GM23248 (cell line): ENCODE measurements at regions not wholly inside any gene's neighbourhood (a gene's known extent, or its start where the extent isn't known, plus 50 kb on each side); places are given as distances from the start of the nearest gene placed in this dataset.

ENCODE experiments used
- EZH2 ChIP-seq: fragments of 200-600 bp; sonication (generic); IDR thresholded peaks from 2 replicates; pipeline ENCODE4 v1.6.1; 2018; ENCODE audit warnings: antibody characterized with exemption, mild to moderate bottlenecking; ENCODE audit not compliant: insufficient read depth, poor library complexity, severe bottlenecking
- EZH2phosphoT487 ChIP-seq: fragments of 200-600 bp; sonication (generic); IDR thresholded peaks from 2 replicates; pipeline ENCODE4 v1.6.1; 2018; ENCODE audit warnings: antibody characterized with exemption, moderate library complexity, mild to moderate bottlenecking, low read depth; ENCODE audit not compliant: insufficient read depth

GRCh38 chr4:157980158-157980557 is 192.7 kb downstream of the GASK1B start:
- TF ChIP-seq EZH2phosphoT487, result no peak
- TF ChIP-seq EZH2, result no peak
